Stomach (tissue), 8 donors: ENCODE measurements at regions not wholly inside any gene's neighbourhood (a gene's known extent, or its start where the extent isn't known, plus 50 kb on each side); places are given as distances from the start of the nearest gene placed in this dataset.

Experiments
- DNase-seq, 2 donors: peaks; one replicate each; pipeline versions ENCODE4 v3.0.0 to v3.0.0-alpha.2; 2013 to 2019
- H3K27ac ChIP-seq, 5 donors: fragments of 200-600 bp in 4 of 5; sonication (generic) in 4 of 5; one replicate each; pipeline ENCODE4 v1.5.1; 2013 to 2019; ENCODE audit warnings: mild to moderate bottlenecking in 1 of 5, moderate library complexity in 1 of 5
- H3K27me3 ChIP-seq, 3 donors: fragments of 200-600 bp; sonication (generic); one replicate each; pipeline ENCODE4 v1.5.1; 2017 to 2019; ENCODE audit warnings: mixed run types in 1 of 3
- H3K36me3 ChIP-seq, 4 donors: fragments of 200-600 bp; sonication (generic); 1 replicate in 3 of 4; 2 replicates in 1 of 4; pipeline ENCODE4 v1.5.1; 2016 to 2019
- H3K4me1 ChIP-seq, 4 donors: fragments of 200-600 bp; sonication (generic); one replicate each; pipeline ENCODE4 v1.5.1; 2016 to 2019
- H3K4me3 ChIP-seq, 4 donors: fragments of 200-600 bp; sonication (generic) in 3 of 4; one replicate each; pipeline ENCODE4 v1.5.1; 2016 to 2019; ENCODE audit warnings: mild to moderate bottlenecking in 1 of 4
- H3K9me3 ChIP-seq, 4 donors: fragments of 200-600 bp; sonication (generic); one replicate each; pipeline ENCODE4 v1.5.1; 2016 to 2019
- EP300 ChIP-seq: sonication (generic); formaldehyde crosslinking; IDR thresholded peaks from one replicate; pipeline ENCODE4 v1.6.1; 2017; ENCODE audit warnings: antibody characterized with exemption
- POLR2A ChIP-seq, 4 donors: fragments of 450-650 bp; IDR thresholded peaks; one replicate each; pipeline ENCODE4 v1.6.1; 2016; ENCODE audit warnings: antibody characterized with exemption in 4 of 4, control low read depth in 2 of 4, mild to moderate bottlenecking in 1 of 4, moderate library complexity in 1 of 4
- POLR2AphosphoS5 ChIP-seq, 3 donors: sonication (generic); formaldehyde crosslinking; IDR thresholded peaks; one replicate each; pipeline ENCODE4 v1.6.1; 2016; ENCODE audit warnings: antibody characterized with exemption in 3 of 3
- WGBS, 5 donors: extraction: QIAGEN DNeasy Blood & Tissue Kit in 3 of 5; methylation state at CpG; one replicate each; pipeline versions ENCODE4 v1.1.5 to v1.1.7; 2013 to 2018; 5-methylcytosine and 5-hydroxymethylcytosine counted together
- intact Hi-C: fragments of 100-400 bp; cut with DNase I; formaldehyde crosslinking; loops from one replicate; pipeline ENCODE4 v1.15.1; 2023; ENCODE audit warnings: low total_unique reads
- TF ChIP-seq, protein P1 (sequence below), 7 experiments: fragments of 450-650 bp in 4 of 7; fragments of 200-600 bp in 3 of 7; sonication (generic) in 3 of 7; IDR thresholded peaks; one replicate each; pipeline ENCODE4 v1.5.1; 2016 to 2019; ENCODE audit warnings: antibody characterized with exemption in 7 of 7, control low read depth in 2 of 7, mild to moderate bottlenecking in 1 of 7
- donor health status: healthy with polysubstance abuse.
- donor health status: Bipolar disorder and iron deficiency.
- donor health status: healthy.

DNA sequence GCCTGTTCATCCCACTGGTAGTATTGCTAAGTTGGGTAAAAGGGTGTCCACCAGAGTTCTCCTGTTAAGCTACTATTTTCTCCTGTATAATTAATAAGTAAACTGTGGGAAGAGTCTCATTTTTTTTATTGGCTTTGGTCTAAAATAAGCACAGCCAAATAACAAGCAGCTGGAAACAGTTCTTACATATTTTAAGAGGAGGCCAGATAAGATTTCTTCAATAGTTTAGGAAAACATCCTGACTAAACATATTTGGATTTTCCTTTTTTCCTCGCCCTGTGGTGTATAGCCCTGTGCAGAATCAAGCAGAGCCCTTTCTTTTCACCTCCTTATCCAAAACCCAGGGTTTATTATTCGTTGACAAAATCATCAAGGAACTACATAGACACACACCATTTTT, 122.2 kb upstream of the ZNF608 start:
- peaks cover 0 to 4% (median 0%) of the 10 kb centered on the region in 4 donors for H3K9me3 ChIP-seq
- no peaks in the 10 kb centered on the region for H3K36me3 ChIP-seq
- H3K4me1 ChIP-seq = peaks cover 7 to 48% (median 26%) of the 10 kb centered on the region in 4 donors
- DNase-seq = no peak
- intact Hi-C loops = no loop called here
- no peak overlapping the region for H3K4me3 ChIP-seq
- no peaks in the 10 kb centered on the region for H3K27me3 ChIP-seq
- TF ChIP-seq, protein P1, sequence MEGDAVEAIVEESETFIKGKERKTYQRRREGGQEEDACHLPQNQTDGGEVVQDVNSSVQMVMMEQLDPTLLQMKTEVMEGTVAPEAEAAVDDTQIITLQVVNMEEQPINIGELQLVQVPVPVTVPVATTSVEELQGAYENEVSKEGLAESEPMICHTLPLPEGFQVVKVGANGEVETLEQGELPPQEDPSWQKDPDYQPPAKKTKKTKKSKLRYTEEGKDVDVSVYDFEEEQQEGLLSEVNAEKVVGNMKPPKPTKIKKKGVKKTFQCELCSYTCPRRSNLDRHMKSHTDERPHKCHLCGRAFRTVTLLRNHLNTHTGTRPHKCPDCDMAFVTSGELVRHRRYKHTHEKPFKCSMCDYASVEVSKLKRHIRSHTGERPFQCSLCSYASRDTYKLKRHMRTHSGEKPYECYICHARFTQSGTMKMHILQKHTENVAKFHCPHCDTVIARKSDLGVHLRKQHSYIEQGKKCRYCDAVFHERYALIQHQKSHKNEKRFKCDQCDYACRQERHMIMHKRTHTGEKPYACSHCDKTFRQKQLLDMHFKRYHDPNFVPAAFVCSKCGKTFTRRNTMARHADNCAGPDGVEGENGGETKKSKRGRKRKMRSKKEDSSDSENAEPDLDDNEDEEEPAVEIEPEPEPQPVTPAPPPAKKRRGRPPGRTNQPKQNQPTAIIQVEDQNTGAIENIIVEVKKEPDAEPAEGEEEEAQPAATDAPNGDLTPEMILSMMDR (IDR thresholded peaks at IDR 0.05) = no peak
- no peak for TF ChIP-seq POLR2A (IDR thresholded peaks at IDR 0.05)
- TF ChIP-seq EP300 = no peak
- WGBS, 5 donors = 10 to 47% (median 33%) methylated on average over 2 of the region's 2 CpGs
- H3K27ac ChIP-seq = no peak overlapping the region

DNA sequence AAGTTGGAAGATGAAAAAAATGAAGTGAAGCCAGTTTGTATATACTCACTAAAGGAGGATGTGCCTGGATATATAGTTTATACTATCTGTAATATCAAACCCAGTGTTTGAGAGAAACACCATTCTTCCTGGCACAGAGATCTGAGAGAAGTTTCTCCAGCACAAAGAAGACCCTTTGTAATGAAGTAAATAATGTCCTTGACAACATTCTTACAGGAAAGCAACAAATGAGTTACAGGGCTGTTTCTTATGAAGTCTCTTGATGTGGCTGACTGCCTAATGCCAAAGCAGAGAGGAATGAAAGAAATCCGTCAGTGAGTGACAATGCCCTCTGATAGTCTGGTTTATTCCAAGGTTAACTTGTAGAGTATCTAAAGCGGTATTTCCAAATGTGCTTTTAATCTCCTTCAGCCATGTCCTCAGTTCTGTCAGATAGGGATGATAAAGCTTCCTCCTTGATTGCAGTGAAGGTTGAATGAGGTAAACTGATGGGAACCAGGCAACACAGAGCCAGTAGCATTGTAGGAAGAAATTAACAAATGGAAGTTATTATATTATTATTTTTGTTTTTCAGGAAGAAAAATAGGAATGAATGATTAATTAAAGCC, 123.1 kb upstream of the ZNF608 start:
- Histone ChIP-seq H3K4me1 (peaks cover 7 to 48% (median 26%) of the 10 kb centered on the region in 4 donors), H3K36me3 (no peaks in the 10 kb centered on the region), H3K9me3 (no peaks in the 10 kb centered on the region), H3K4me3 (no peak overlapping the region), H3K27me3 (no peaks in the 10 kb centered on the region), H3K27ac (no peak overlapping the region)
- no peak for TF ChIP-seq POLR2AphosphoS5 (IDR thresholded peaks at IDR 0.05)
- TF ChIP-seq, protein P1 (IDR thresholded peaks at IDR 0.05) = no peak
- TF ChIP-seq EP300 = no peak
- no peak for TF ChIP-seq POLR2A (IDR thresholded peaks at IDR 0.05)
- no peak for DNase-seq
- intact Hi-C loops = no loop called here
- WGBS, 5 donors = 41 to 68% (median 60%) methylated on average over 2 of the region's 2 CpGs

DNA sequence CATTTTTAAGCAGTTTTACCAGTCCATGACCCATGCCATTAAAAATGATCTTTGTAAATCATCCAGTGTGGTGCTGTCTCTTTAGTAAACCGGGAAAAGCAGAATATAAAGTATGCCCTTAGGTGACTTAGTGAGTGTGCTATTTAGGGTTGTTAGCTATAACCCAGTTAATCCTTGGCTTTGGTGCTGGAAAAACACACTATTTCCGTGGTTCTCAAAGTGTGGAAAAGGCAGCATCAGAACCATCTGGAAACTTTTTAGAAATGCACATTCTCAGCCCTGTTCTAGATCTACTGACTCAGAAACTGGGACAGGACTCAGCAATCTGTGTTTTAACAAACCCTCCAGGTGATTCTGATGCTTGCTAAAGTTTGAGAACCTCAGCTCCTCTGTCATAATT, 123.6 kb upstream of the ZNF608 start:
- 48 to 74% (median 64%) methylated on average over 2 of the region's 2 CpGs for WGBS, 5 donors
- H3K27ac ChIP-seq = no peak overlapping the region
- no peaks in the 10 kb centered on the region for H3K9me3 ChIP-seq
- H3K4me3 ChIP-seq = no peak overlapping the region
- H3K27me3 ChIP-seq = no peaks in the 10 kb centered on the region
- H3K4me1 ChIP-seq = peaks cover 7 to 48% (median 26%) of the 10 kb centered on the region in 4 donors
- no peaks in the 10 kb centered on the region for H3K36me3 ChIP-seq
- TF ChIP-seq POLR2AphosphoS5 (IDR thresholded peaks at IDR 0.05) = no peak
- no peak for TF ChIP-seq EP300
- no peak for TF ChIP-seq POLR2A (IDR thresholded peaks at IDR 0.05)
- TF ChIP-seq, protein P1 (IDR thresholded peaks at IDR 0.05) = no peak
- intact Hi-C loops = no loop called here
- DNase-seq = no peak

DNA sequence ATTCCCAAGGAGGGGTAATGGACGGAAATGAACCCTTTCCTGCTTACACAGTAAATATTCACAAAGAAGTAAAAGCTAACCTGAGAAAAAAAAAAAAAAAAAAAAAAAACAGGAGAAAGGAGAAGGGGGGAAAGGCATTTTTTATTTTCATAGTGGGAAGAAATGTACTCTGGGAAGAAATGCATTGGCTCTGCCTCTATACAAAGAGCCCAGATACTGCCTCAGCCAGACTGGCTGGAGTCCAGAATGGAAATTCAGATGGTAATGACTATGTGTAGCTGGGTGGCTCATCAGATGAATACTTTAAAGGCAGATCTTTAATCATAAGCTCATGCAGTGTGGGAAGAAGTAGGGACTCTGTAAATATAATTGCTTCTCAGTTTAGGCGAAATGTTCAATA, 124.9 kb upstream of the ZNF608 start:
- 74 to 90% (median 86%) methylated on average over 2 of the region's 2 CpGs for WGBS, 5 donors
- intact Hi-C loops = no loop called here
- DNase-seq = peak in 1 of 2 donors; percentile 65
- H3K9me3 ChIP-seq = no peaks in the 10 kb centered on the region
- no peaks in the 10 kb centered on the region for H3K36me3 ChIP-seq
- no peak overlapping the region for H3K27ac ChIP-seq
- H3K4me1 ChIP-seq = peaks cover 7 to 43% (median 22%) of the 10 kb centered on the region in 4 donors
- TF ChIP-seq POLR2A (IDR thresholded peaks at IDR 0.05) (no peak), POLR2AphosphoS5 (IDR thresholded peaks at IDR 0.05) (no peak), EP300 (no peak)
- TF ChIP-seq, protein P1 (IDR thresholded peaks at IDR 0.05) = no peak
- H3K4me3 ChIP-seq = no peak overlapping the region
- H3K27me3 ChIP-seq = no peaks in the 10 kb centered on the region
